T-helper 1 cell treated with Interleukin-12 subunit alpha and Interleukin-12 subunit beta and Interleukin-4 antibody, amounts not matched to agents 30 ng/mL and 1 ng/mL, for 36 hours (primary cell): ENCODE measurements at regions not wholly inside any gene's neighbourhood (a gene's known extent, or its start where the extent isn't known, plus 50 kb on each side); places are given as distances from the start of the nearest gene placed in this dataset.
"Not testable (repeated sequence)": the region's sequence is repeated elsewhere in the genome, so short reads cannot be mapped to it uniquely, and the experiment has no call there.

ENCODE experiments used
- intact Hi-C: fragments of 100-400 bp; cut with micrococcal nuclease; formaldehyde crosslinking; loops from one replicate; pipeline ENCODE4 v1.15.1; 2024

DNA sequence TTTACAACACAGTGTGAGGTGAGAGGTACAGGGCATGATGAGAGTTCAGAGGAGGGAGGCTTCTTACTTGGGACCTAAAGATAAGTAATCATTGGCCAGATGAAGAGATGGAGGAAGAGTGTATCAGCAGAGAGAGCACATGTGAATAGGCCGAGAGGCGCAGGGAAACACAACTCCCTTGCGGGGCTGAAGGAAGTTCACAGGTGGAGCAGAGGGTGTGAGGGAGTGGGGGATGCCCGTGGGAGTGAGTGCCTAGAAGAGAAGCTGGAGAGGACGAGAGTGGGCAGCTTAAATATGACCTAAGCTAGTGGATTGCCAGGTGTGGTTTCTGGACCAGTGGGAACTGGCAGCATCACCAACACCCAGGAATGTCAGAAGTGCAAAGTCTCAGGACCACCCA, 98.2 kb upstream of the TBC1D5 start:
- intact Hi-C loops = loop anchor here (1.0 to 2.0 kb wide), 7 partner anchors 98 to 1238 kb away; partner anchors contain the start of gene TBC1D5

DNA sequence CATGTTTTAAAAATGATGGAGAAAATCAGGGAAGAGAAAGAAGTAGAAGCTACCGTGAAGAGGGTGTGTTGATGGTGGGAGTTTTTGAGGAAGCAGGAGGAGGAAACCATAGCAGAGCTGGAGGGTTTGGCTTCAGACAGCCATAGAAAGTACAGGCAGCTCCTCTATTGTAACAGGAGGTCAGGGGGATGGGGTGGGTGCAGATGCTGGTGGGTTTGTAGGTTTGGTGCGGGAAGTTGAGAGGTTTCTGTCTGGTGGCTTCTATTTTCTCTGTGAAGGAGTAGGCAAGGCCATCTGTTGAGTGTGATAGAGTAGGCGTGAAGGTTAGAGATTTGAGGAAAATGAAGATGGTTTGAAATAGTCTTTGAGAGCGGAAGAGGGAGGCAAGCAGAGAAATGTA, 97.7 kb upstream of the TBC1D5 start:
- intact Hi-C loops = loop anchor here (2.0 kb wide), 1 partner anchor 295 kb away; no protein-coding TSS in a partner anchor

DNA sequence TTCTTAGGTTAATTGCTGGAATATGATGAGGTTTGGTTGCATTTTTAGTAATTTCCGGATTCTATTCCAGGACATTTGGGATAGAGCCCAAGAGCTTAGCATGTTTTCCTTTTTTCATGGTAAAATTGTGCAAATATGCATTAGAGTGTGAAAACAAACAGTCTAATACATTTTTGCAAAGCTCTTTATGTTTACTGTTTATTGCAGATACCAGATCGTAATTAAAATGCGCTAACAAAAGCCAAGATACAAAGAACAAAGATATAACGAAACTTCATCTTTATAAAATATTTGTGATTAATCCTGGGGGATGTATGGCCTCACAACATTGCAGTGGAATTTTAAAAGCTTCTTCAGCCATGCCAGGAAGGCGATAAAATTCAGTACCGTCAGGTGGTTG, 94.5 kb upstream of the TBC1D5 start:
- intact Hi-C loops = no loop called here

DNA sequence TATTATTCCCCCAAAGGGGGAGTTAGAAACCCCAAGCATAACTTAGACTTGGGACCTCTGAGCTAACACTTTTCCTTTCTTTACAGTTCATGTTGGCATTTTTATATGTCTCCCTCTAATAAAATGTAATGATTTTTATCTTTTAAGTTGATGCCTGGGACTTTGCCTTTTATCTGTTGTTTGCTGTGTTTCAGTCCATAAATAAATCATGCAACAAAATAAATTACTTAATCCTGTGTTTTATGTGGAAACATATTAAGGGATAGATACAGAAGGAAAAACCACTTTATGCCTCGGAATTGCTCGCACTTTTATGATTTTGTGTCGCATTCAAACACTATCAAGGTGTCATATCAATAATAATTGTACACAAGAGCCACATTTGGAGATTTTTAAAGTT, 93.7 kb upstream of the TBC1D5 start:
- intact Hi-C loops = no loop called here

DNA sequence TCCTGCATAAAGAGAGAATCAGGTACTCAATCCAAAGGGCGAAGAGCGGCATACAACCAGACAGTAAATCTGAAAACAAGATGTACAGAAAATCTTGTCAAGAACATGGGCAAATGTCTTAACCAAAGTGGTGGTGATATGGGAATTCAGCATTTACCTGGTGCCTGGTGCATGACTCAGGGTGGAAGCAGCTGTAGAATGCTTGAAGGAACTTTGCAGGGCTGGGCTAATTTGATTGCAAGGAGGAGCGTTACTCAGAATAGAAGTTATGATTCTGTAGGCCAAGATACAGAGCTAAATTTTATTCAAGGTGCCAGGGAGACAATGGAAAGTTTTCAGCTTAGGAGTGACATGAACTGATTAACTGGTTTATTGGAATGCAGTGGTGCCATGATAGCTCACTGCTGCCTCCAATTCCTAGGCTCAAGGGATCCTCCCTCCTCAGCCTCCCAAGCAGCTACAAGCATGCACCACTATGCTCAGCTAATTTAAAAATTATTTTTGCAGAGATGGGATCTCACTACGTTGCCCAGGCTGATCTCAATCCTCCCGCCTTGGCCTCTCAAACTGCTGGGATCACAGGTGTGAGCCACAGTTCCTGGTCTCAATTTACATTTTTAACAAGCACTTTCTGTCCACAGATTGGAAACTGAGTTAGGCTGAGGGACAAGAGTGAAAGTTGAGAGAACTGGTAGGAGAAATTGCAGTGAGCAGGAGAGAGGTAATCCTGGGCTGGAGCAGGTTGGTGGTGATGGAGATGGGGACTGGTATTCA, 91.5 kb upstream of the TBC1D5 start:
- intact Hi-C loops = no loop called here

DNA sequence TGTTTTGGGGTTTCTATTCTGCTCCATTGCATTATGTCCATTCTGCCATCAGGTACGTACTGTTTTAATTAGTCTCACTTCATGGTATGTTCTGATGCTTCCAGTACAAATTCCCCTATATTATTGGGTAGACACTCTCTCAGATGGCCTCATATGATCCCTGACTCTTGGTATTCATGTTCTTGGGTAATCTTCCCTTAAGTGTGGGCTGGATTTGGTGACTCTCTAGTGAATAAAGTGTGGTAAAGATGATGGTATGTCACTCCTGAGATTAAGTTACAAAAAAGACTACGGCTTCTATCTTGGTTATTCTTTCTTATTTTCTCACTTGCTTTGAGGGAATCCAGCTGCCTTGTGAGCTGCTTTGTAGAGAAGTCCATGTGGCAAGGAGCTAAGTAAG, 89.6 kb upstream of the TBC1D5 start:
- intact Hi-C loops = no loop called here

DNA sequence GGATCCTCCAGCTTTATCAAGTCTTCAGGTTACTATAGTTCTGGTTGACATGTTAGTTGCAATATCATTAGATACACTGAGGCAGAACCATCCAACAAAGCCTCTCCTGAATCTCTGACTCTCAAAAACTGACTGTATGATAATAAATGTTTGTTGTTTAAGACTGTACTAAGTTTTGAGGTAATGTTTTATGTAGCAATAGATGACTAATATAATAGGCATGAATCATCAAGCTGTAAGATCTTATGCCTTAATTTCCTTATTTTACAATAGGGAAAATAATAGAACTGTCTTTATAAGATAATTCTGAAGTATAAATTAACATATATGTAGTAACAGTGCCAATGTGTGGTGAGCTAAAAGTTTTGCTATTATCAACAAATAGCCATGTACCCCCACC, 88.9 kb upstream of the TBC1D5 start:
- intact Hi-C loops = no loop called here

DNA sequence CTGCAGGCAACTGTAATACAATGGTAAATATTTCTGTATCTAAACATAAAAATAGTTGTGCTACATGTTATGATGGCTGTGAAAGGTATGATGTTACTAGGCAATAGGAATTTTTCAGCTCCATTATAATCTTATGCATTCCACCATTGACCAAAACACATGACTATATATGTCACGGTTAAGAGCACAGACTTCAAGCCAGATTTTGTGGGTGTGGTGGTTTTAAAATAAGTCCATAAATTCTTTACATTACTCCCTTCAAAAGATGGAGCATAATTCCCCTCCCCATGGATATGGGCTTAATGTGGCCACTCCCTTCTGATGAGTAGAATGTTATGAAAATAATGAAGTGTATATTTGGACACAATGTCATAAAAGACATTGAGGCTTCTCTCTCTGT, 88.4 kb upstream of the TBC1D5 start:
- intact Hi-C loops = no loop called here

DNA sequence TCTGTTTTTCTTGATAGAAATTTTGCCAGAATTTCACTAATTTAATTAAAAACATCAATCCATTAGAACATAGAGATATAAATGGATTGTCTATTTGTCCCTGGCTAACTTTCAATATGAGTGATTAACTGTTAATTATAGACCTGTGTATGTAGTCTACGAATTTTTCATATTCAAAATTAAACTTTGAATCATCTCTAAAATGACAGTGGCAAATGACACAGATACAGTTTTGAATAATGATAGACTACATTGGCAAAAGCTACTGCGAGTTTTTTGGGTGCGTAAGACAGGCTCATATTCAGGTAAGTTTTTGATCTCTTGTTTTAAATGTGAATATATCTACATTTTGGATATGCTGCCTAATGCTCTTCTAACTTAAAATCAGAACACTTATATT, 86.0 kb upstream of the TBC1D5 start:
- intact Hi-C loops = no loop called here

DNA sequence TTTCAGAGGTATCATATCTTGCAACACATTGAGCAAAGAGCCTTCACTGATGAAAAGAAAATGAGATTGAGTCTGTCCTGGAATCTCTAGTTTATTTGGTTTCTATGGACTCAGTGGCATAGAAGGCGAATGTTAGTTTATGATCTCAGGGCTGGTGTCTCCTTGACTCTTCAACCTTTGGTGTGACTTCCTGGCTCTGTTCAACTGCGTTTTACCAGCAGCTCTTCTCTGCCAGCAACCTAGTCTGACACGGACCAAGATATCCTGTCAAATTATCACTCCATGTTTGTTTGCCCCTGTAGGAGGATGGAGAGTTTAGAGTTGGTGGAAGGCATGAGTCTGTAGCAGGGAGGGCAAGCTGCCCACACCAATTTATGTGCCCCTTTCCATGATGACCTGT, 82.9 kb upstream of the TBC1D5 start:
- intact Hi-C loops = no loop called here

DNA sequence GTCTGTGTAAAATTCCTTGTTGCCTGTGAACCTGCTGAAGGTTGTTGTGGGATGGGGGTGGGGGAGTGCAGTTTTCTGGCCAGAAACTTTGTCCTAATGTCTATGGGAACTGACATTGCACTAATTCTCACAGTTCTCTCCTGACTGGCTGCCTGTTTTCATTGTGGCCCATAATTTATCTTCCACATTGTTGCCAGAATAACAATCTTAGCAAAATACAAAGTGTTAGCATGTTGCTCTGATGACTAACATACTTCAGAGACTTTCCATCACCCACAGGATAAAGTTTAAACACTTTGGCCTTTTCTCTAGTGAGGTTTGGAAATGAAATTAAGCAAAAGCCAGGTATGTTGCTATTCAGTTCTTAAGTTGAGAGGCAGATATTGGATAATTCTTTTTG, 81.4 kb upstream of the TBC1D5 start:
- intact Hi-C loops = no loop called here

DNA sequence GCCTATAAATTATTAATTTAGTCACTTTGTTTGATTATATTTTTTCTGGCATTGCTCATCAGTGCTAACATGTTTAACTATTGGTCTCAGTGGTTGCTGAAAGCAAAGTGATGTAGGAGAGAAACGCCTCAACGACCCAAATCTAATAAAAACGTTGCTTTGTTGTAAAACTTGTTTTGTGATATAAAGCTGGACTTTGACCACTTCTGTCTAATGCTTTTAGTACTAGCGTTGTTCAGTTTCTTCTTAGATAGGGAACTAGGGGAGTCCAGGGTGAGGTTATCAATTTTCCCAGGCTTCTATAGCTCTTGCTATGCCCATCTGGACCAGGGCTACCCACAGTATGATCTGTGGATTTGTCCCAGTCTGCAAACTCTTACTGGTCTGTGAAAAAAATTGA, 80.6 kb upstream of the TBC1D5 start:
- intact Hi-C loops = no loop called here

DNA sequence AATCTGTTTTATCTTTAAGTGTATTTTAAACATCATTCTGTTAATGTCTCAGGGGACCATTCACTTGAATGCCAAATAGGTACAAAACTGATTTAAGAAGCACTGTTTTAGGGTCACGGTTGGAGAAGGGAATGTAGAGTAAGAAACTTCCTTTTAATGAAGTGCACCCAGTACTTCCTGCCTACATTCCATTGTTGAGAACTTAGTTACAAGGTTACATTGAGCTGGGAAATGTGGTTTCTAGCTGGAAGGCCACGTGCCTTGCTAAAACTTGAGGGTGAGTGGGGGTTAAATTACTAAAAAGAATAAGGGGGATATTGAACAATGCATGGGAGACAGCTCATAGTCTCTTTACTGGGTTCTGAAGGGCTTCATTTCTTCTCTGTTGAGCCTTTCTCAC, 78.3 kb upstream of the TBC1D5 start:
- intact Hi-C loops = no loop called here

DNA sequence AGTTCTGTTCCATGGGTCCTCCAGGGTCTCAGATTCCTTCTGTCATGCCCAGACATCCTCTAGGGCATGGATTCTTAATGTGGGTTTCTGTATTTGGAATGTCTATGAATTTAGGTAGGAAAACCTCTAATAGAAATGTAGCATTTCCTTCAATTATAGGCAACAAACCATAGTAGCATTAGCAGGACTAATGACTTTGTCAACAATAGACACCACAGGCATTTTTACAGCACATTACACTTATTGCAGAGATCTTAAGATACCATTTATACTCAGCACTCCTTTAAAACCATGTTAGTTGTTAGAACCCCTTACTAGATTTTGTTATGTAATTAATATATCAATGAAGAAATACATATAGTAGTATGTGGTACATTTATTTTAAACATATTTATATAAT, 77.8 kb upstream of the TBC1D5 start:
- intact Hi-C loops = no loop called here

DNA sequence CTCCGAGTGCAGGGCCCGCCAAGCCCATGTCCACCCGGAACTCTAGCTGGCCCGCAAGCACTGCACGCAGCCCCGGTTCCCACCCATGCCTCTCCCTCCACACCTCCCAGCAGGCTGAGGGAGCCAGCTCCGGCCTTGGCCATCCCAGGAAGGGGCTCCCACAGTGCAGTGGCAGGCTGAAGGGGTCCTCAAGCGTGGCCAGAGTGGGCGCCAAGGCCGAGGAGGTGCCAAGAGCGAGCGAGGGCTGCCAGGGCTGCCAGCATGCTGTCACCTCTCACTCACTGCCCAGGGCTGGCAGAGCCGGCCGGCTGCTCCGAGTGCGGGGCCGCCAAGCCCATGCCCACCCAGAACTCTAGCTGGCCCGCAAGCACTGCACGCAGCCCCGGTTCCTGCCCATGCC, 75.5 kb upstream of the TBC1D5 start:
- intact Hi-C loops = not testable (repeated sequence)

DNA sequence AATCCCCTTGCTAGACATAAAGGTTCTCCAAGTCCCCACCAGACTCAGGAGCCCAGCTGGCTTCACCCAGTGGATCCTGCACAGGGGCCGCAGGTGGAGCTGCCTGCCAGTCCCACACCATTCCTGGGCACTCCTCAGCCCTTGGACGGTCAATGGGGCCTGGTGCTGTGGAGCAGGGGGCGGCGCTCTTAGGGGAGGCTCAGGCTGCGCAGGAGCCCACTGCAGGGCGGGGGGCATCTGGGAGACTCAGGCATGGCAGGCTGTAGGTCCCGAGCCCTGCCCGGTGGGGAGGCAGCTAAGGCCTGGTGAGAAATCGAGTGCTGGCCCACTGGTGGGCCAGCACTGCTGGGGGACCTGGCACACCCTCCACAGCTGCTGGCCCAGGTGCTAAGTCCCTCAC, 75.1 kb upstream of the TBC1D5 start:
- intact Hi-C loops = no loop called here

DNA sequence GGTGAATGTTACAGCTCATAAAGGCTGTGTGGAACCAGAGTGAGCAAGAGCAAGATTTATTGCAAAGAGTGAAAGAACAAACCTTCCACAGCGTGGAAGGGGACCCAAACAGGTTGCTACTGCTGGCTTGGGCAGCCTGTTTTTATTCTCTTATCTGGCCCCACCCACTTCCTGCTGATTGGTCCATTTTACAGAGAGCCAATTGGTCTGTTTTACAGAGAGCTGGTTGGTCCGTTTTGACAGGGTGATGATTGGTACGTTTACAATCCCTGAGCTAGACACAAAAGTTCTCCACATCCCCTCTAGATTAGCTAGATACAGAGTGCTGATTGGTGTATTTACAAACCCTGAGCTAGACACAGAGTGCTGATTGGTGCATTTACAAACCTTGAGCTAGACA, 74.4 kb upstream of the TBC1D5 start:
- intact Hi-C loops = not testable (repeated sequence)

DNA sequence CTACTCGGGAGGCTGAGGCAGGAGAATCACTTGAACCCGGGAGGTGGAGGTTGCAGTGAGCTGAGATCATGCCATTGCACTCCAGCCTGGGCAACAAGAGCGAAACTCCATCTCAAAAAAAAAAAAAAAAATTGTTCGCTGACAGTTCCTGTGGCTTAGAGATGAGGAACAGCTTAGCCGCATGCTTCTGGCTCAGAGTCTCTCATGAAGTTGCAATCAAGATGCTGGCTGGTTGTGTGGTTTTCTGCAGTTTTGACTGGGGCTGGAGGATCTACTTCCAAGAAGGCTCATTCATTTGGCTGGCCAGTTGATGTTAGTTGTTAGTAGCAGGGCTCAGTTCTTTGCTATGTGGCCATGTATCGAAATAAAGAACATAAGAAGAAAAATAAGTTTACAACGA, 69.9 kb upstream of the TBC1D5 start:
- intact Hi-C loops = not testable (repeated sequence)

DNA sequence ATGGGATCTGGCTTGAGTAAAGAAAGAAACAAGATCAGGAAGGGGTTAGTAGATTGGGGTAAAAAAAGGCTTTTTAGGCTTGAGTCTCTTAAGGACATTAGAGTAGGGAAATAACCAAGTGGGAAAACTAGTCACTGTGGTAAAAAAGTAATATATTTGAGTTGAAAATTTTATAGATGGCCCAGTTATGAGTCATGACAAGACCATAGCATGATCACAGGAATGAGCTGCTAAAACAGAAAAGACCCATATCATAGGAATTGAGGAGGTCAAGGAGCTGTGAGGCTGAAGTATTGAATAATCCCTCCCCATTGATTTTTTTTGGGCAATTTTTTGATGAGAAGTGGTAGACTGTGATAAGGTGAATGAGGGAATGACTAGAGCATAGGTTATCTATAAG, 69.2 kb upstream of the TBC1D5 start:
- intact Hi-C loops = no loop called here

DNA sequence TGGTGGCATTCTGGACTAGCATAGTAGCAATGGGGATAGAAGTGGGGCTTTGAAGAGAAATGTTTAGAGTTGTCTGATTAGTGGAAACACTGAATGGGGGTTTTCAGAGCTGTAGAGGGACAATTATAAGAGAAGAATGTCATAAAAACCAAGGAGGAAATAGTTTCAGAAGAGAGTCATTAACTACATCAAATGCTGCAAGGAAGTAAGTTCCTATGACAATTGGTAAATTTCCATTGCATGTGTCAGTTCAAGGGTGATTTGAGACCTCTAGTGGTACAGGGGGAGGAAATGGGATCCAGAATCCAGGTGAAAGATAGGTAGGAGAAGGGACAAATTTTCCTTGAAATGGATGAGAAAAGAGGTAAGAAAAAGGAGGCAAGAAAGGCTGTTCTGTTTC, 68.3 kb upstream of the TBC1D5 start:
- intact Hi-C loops = no loop called here

DNA sequence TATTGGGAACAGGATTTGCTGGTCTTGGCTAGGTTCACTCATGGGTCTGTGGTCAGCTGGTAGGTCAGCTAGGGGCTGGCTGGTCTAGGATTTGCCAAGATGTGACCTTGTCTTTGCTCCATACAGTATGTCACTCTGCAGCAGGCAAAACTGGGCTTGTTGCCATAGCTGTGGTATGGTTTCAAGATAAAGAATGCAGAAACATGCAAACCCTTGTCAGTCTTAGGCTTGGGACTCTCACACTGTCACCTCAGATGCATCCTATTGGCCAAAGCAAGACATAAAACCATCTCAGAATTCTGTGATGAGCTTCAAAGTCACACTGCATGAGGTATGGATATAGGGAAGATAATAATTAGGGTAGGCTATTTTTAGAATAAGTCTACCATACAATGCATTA, 66.6 kb upstream of the TBC1D5 start:
- intact Hi-C loops = no loop called here

DNA sequence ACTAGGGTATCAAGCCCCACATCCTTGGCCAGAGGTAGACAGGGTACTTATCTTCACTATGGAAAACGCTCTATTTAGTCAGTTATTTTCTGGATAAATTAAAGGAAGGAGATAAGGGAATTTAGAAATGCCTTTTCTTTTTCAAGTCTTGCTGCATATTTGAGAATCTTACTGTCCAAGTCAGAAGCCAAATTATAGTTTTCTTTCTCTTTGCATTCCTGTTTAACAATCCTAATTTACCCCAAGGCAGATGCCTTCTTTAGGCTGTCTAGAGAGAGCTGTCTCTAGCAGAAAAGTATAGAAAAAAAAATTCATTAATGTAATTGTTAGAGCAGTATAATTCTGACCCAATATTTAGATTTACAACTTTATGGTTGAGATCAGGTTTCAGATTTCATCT, 64.4 kb upstream of the TBC1D5 start:
- intact Hi-C loops = no loop called here

DNA sequence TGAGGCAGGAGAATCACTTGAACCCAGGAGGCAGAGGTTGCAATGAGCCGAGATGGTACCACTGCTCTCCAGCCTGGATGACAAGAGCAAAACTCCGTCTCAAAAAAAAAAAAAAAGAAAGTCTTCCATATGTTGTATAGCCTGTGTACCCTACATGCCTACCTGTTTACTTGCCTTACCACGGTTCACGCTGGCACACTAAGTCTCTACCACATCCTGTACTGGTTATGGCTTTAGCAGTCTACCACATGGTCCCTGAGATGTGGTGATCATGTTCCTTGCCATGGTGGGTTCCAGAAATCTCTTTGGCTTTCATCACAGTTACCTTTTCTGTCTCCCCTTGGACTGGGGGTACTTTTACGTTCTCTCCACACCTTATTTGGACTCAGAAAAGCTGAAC, 63.8 kb upstream of the TBC1D5 start:
- intact Hi-C loops = no loop called here

DNA sequence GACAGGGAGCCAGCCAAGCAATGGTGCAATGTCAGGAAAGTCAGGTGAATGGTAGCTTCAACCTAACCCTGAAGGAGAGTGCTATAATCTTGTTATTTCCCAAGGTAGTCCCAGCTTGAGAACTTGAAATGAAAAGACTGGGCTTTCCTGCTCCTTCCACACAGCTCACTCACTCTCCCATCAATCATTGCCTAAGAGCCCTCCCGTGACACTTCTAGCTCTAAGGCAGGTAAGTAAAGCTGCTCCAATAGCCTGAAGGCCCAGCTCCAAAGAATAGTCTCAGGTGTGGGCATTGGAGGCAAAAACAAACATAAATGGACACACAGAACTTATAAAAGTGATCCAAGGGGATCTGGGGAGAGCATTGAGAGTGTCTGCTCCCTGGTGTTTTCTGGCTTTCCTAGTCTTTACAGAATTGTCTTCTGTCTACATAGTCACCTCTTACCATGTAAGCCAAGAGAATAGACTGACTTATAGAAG, 63.1 kb upstream of the TBC1D5 start:
- intact Hi-C loops = no loop called here
